Neural progenitor cell (in vitro differentiated cells): ENCODE measurements at regions not wholly inside any gene's neighbourhood (a gene's known extent, or its start where the extent isn't known, plus 50 kb on each side); places are given as distances from the start of the nearest gene placed in this dataset.

ENCODE experiments used
- EZH2 ChIP-seq: fragments of 200-600 bp; sonication (generic); IDR thresholded peaks from 2 replicates; pipeline ENCODE4 v1.6.1; 2017; ENCODE audit warnings: antibody characterized with exemption, mild to moderate bottlenecking, moderate library complexity
- TF ChIP-seq, protein P1 (sequence below): fragments of 200-600 bp; sonication (generic); IDR thresholded peaks from 2 replicates; pipeline ENCODE4 v1.5.1; 2017; ENCODE audit warnings: antibody characterized with exemption, mild to moderate bottlenecking

DNA sequence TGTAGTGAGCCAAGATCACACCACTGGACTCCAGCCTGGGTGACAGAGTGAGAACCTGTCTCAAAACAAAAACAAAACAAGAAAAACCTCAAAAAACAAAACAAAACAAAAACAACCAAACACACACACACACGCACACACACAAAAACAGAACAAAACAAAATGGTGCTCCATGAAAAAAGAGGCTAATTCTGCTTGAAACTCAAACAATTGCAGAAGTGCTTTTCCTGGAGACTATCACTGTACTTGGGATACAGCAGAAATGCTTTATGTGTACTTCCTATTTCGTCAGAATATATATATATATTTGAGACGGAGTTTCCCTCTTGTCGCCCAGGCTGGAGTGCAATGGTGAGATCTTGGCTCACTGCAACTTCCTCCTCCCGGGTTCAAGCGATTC is 49.9 kb upstream of the HSPA9 start:
- TF ChIP-seq, protein P1, sequence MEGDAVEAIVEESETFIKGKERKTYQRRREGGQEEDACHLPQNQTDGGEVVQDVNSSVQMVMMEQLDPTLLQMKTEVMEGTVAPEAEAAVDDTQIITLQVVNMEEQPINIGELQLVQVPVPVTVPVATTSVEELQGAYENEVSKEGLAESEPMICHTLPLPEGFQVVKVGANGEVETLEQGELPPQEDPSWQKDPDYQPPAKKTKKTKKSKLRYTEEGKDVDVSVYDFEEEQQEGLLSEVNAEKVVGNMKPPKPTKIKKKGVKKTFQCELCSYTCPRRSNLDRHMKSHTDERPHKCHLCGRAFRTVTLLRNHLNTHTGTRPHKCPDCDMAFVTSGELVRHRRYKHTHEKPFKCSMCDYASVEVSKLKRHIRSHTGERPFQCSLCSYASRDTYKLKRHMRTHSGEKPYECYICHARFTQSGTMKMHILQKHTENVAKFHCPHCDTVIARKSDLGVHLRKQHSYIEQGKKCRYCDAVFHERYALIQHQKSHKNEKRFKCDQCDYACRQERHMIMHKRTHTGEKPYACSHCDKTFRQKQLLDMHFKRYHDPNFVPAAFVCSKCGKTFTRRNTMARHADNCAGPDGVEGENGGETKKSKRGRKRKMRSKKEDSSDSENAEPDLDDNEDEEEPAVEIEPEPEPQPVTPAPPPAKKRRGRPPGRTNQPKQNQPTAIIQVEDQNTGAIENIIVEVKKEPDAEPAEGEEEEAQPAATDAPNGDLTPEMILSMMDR, result no peak
- no peak for TF ChIP-seq EZH2
